Osteoblast (primary cell): ENCODE measurements at regions not wholly inside any gene's neighbourhood (a gene's known extent, or its start where the extent isn't known, plus 50 kb on each side); places are given as distances from the start of the nearest gene placed in this dataset.

ENCODE experiments used
- DNase-seq: peaks from one replicate; pipeline ENCODE4 v3.0.0; 2011; ENCODE audit warnings: low spot score, mixed read lengths; ENCODE audit not compliant: insufficient read length; ENCODE audit errors: missing footprints
- H2AFZ ChIP-seq: 2 replicates; pipeline ENCODE4 v1.6.0; 2011; ENCODE audit warnings: mild to moderate bottlenecking, low read length
- H3K27ac ChIP-seq: 2 replicates; pipeline ENCODE4 v1.5.1; 2011; ENCODE audit warnings: mild to moderate bottlenecking, low read depth, low read length, moderate library complexity
- H3K27me3 ChIP-seq: 2 replicates; pipeline ENCODE4 v1.6.0; 2012; ENCODE audit warnings: mild to moderate bottlenecking, control low read depth, inconsistent platforms, low read length, moderate library complexity; ENCODE audit not compliant: insufficient read depth
- H3K36me3 ChIP-seq: 2 replicates; pipeline ENCODE4 v1.5.1; 2011; ENCODE audit warnings: mild to moderate bottlenecking, low read length, control low read depth, moderate library complexity; ENCODE audit not compliant: insufficient read depth
- H3K4me1 ChIP-seq: 2 replicates; pipeline ENCODE4 v1.5.1; 2011; ENCODE audit warnings: mild to moderate bottlenecking, low read length, control low read depth, moderate library complexity; ENCODE audit not compliant: insufficient read depth
- H3K4me2 ChIP-seq: 2 replicates; pipeline ENCODE4 v1.6.0; 2011; ENCODE audit warnings: mild to moderate bottlenecking, low read length; ENCODE audit not compliant: insufficient read depth
- H3K4me3 ChIP-seq: fragments of 200-600 bp; sonication (generic); 3 replicates; pipeline ENCODE4 v1.5.1; 2012; ENCODE audit warnings: mild to moderate bottlenecking, low read length, inconsistent platforms; ENCODE audit not compliant: insufficient read depth
- H3K79me2 ChIP-seq: 2 replicates; pipeline ENCODE4 v1.6.0; 2012; ENCODE audit warnings: mild to moderate bottlenecking, low read length, control low read depth, inconsistent platforms; ENCODE audit not compliant: insufficient read depth
- H3K9me3 ChIP-seq: 2 replicates; pipeline ENCODE4 v1.5.1; 2011; ENCODE audit warnings: low read depth, low read length, control low read depth
- H4K20me1 ChIP-seq: 2 replicates; pipeline ENCODE4 v1.6.0; 2012; ENCODE audit warnings: mild to moderate bottlenecking, low read length, control low read depth; ENCODE audit not compliant: insufficient read depth
- CTCF ChIP-seq: IDR thresholded peaks from 2 replicates; pipeline ENCODE4 v1.5.1; 2011; ENCODE audit warnings: mild to moderate bottlenecking, low read depth, low read length, moderate library complexity; ENCODE audit errors: extremely low read depth

- no peak overlapping the region for H3K4me3 ChIP-seq
- no peaks in the 10 kb centered on the region for H3K27me3 ChIP-seq
- no peaks in the 10 kb centered on the region for H3K9me3 ChIP-seq
- no peak overlapping the region for H2AFZ ChIP-seq
- no peak overlapping the region for H3K27ac ChIP-seq
- DNase-seq: no peak
- no peak for TF ChIP-seq CTCF
- H3K4me1 ChIP-seq: no peaks in the 10 kb centered on the region
- H3K36me3 ChIP-seq: no peaks in the 10 kb centered on the region
- no peaks in the 10 kb centered on the region for H3K79me2 ChIP-seq
- no peaks in the 10 kb centered on the region for H4K20me1 ChIP-seq
- no peak overlapping the region for H3K4me2 ChIP-seq
These were observed 78.4 kb upstream of the BAIAP2L1 start for GRCh38 chr7:98479318-98479717.

- no peak overlapping the region for H3K4me3 ChIP-seq
- H3K4me2 ChIP-seq: no peak overlapping the region
- DNase-seq: no peak
- H4K20me1 ChIP-seq: no peaks in the 10 kb centered on the region
- no peaks in the 10 kb centered on the region for H3K9me3 ChIP-seq
- H3K4me1 ChIP-seq: no peaks in the 10 kb centered on the region
- no peak overlapping the region for H3K27ac ChIP-seq
- H2AFZ ChIP-seq: no peak overlapping the region
- H3K36me3 ChIP-seq: no peaks in the 10 kb centered on the region
- TF ChIP-seq CTCF: no peak
- peaks cover 4% of the 10 kb centered on the region for H3K27me3 ChIP-seq
- H3K79me2 ChIP-seq: no peaks in the 10 kb centered on the region
These were observed 74.5 kb upstream of the BAIAP2L1 start for GRCh38 chr7:98475352-98475751.

GRCh38 chr7:98474558-98474957 lies 73.7 kb upstream of the BAIAP2L1 start:
- no peaks in the 10 kb centered on the region for H3K36me3 ChIP-seq
- H3K4me1 ChIP-seq: no peaks in the 10 kb centered on the region
- no peak for DNase-seq
- no peak overlapping the region for H3K4me3 ChIP-seq
- no peak overlapping the region for H2AFZ ChIP-seq
- H3K9me3 ChIP-seq: no peaks in the 10 kb centered on the region
- H4K20me1 ChIP-seq: no peaks in the 10 kb centered on the region
- H3K79me2 ChIP-seq: no peaks in the 10 kb centered on the region
- no peak overlapping the region for H3K27ac ChIP-seq
- no peak overlapping the region for H3K4me2 ChIP-seq
- no peak for TF ChIP-seq CTCF
- peaks cover 4% of the 10 kb centered on the region for H3K27me3 ChIP-seq

- no peaks in the 10 kb centered on the region for H3K4me1 ChIP-seq
These were observed 71.6 kb upstream of the BAIAP2L1 start for GRCh38 chr7:98472521-98472954.

More at GRCh38 chr7:98472521-98472954, 71.6 kb upstream of the BAIAP2L1 start:
- Histone ChIP-seq H3K9me3 (no peaks in the 10 kb centered on the region), H3K79me2 (no peaks in the 10 kb centered on the region), H3K4me3 (no peak overlapping the region), H3K27me3 (peaks cover 4% of the 10 kb centered on the region), H3K36me3 (no peaks in the 10 kb centered on the region), H3K4me2 (no peak overlapping the region), H2AFZ (no peak overlapping the region), H4K20me1 (no peaks in the 10 kb centered on the region), H3K27ac (no peak overlapping the region)
- no peak for DNase-seq
- TF ChIP-seq CTCF: no peak
